GM04503 (cell line): ENCODE measurements at regions not wholly inside any gene's neighbourhood (a gene's known extent, or its start where the extent isn't known, plus 50 kb on each side); places are given as distances from the start of the nearest gene placed in this dataset.
"Not testable (repeated sequence)": the region's sequence is repeated elsewhere in the genome, so short reads cannot be mapped to it uniquely, and the experiment has no call there.

Experiments used
- DNase-seq: peaks from one replicate; pipeline ENCODE4 v3.0.0-alpha.2; 2012; ENCODE audit warnings: low read depth

DNA sequence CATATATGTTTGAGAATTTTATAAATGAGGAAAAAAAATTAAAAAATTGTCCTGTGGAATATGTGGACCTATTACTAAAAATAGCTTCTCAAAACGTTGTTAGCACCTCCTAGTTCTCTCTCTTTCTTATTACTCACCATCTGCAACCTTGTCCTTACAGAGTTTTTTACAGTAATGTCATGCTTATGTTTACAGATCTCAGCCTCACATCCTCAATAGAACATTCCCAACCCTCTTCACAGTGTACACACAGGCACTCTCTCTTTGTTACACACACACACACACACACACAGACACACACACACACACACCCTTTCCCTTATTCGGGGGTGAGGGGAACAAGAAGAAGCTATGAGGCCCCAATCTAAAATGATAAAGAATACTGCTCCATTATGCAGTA lies 197.7 kb downstream of the SLITRK6 start:
- no peak for DNase-seq

DNA sequence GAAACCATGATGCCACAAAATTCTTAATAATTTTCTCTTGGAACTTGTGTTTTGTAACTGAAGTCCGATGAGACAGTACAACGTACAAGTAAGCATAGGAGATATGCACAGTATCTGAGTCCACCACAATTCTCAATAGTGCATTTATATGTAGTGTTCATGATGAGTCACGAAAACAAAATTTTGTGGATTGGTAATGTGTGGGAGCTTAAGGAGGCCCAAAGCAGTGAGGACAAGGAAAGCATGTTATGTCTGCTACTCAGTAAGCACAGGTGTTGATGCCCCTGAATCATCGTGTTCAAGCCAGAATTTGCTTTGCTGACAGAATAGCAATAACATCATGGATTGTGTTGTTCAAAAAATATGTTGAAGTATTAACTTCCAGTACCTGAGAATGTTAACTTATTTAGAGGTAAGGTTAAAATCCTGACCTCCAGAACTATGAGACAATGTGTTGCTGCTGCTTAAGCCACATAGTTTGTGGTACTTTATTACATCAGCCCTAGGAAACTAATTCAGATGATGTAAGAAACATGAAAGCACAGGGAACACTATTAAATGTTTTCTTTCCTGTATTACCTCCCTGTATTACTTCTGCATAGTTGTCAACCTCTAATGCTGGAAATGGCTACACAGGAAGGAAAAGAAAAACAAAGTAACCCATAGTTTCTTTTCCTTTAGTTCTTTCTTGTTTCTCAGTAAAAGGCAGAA lies 201.3 kb downstream of the SLITRK6 start:
- DNase-seq, result no peak

DNA sequence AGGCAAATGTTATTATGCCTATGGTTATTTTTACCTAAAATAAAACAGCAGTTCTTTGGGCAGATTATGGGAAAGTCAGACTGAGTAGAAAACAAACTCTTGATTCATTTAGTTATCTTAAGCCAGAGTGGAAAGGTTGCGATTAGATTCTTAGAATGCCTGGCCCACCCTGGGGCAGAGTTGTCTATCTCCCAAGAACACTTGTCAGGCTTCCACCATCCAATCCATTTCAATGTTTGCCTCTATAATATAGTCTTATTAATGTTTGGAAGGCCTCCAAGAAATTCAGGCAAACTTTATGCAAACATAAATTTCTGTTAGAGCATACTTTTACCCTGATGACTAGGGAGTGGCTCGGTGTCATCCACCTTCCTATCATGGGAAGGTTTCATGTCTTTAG lies 207.0 kb downstream of the SLITRK6 start:
- DNase-seq, result no peak

DNA sequence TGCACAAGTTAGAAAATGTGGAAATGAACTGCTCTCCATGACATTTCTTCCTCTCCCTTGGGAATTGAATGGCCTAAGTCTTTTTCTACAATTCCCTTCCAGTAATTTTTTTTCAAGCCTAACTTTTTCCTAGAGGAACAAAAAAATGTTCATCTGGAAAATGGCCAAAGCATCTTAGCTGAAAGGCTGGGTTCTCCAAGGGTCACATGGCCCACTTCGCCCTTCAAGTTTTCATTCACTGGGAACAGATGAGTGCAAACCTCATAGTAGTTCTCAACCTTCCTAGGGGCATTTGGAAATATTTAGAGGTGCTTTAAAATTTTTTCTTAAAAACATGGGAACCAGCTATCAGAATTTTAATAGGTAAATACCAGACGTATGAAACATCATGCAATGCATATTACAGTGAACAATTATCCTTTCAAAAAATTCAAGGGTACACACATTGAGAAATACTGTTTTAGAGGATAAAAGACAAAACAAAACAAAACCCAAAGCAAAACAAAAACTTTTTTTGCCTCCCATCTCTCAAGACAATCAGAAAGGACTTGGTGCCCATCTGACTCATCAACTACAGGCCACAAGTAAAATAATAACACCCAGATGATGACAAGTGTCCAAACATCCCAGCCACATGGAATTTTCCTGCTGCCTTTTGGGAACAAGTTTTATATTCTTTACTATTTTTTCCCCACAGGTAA lies 208.8 kb downstream of the SLITRK6 start:
- no peak for DNase-seq

DNA sequence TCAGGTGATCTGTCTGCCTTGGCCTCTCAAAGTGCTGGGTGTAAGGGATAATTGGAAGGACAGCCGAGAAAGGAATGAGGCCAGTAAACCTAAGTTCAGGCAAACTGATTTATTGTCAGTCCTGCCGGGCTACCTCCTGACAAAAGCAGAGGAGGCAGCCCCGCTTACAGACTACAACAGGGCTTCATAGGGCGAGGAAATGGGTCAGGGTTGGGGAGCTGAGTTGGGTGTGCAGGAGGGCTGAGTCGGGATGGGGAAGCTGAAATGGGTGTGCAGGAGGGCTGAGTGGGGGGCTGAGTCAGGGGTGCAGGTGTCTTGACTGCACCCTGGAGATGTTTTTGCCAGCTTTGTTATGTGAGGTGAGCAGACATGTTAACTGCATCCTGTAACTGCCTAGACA lies 210.2 kb downstream of the SLITRK6 start:
- DNase-seq, result no peak

DNA sequence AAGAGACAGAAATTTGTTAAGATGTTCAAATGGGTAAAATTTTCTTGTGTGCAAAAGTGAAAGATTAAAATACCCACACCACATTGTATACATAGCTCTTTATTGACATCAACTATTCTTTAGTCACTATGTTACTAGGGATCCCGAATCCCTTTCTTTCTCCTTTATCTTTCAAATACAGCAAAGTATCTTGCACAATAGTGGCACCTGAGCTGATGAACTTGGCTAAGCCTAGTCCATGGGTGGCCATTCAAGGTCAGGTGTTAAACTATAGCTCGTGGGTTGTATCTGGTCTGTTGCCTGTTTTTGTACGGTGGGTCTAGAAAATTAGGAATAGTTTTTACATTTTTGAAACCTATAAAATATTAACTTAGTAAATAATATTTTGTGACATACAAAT lies 210.9 kb downstream of the SLITRK6 start:
- no peak for DNase-seq

DNA sequence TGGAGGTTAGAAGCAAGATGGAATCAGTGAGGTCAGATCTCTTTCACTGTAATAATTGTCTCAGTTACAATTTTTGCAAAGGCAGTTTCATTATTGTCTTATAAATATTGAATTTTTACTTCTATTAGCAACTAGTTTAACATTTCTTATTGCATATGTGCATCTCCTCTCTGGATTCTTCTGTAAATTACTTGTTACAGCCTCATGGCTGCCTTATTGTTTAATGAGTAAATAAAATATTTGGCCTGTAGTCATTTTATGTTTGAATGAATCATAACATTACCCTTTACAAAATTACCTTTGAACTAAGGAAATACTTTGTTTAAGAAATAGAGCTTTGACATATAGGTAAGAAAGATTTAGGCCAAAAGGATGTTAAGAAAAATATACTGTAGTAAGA lies 212.4 kb downstream of the SLITRK6 start:
- DNase-seq, result no peak

DNA sequence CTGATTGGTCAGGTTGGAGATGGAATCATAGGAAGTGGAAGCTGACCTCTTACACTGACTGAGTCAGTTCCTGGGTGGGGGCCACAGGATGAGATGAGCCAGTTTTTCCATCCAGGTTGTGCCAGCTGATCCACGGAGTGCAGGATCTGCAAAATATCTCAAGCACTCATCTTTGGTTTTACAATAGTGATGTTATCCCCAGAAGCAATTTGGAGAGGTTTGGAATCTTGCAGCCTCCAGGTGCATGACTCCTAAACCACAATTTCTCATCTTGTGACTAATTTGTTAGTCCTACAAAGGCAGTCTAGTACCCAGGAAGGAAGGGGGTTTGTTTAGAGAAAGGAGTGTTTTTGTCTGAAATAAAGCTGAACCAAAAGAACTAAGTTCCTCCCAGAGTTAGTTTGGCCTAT lies 212.8 kb downstream of the SLITRK6 start:
- DNase-seq, result no peak

DNA sequence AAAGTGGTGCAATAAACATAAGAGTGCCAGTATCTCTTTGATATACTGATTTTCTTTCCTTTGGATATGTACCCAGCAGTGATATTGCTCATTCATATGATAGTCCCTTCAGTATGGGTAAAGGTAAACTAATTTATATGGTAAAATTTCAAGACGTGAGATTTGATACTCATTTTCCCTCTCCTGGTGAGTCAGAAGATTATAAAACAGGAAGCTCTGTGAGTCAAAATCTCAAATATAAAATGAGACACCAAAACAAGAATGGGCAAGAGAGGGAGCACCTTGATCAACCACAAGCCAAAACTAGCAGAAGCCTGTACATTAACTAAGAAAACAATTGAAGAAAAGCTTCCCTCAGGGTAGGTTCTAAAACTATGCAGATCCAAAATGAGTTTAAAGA lies 216.3 kb downstream of the SLITRK6 start:
- DNase-seq, result no peak

DNA sequence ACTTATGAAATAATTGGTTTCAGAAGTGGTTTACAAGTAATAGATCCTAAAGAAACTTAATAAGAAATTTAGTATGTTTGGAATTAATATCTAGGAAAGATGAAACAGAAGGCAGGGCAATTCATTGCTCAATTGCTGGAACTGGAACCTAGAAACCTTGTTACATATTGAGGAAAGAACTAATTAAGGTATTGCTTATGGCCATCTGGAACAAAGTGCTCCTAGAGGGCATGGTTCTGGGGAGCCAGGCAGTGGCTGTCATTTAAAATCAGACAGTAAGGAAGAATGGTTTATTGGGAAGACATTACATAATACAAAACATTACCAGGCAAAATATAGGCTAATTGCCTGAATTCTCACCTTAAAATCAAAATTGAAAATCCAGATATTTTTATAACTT lies 224.1 kb downstream of the SLITRK6 start:
- no peak for DNase-seq

DNA sequence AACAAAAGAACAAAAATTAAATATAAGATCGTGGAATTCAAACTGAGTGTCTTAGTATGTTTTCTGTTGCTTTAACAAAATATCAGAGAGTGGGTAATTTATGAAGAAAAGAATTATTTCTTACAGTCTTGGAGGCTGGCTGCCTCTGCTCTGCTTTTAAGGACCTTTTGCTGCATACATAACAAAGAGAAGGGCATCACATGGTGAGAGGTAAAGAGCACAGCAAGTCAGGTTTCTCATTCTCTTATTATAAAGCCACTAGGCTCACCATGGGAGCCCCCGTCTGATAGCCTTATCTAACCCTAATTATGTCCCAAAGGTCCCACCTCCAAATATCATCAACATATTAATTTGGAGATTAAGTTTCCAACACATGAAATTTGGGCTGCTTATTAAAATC lies 231.3 kb downstream of the SLITRK6 start:
- DNase-seq, result no peak

DNA sequence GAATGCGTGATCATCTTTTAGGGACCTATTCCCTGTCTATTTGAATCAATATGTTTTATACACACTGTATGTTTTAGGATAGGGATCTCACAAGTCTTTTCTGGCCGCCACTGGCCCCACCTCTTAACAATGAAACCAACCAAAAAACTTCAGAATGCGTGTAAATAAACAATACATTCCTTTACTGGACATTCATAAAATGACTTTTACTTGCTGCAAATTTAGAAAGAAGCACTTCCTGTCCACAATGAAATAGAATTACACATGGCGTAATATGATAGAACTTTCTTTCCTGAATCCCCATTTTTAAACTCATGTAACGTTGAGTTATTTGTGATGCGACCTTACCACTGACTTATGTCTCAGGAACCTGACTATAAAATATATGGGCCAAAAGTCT lies 233.6 kb downstream of the SLITRK6 start:
- no peak for DNase-seq

DNA sequence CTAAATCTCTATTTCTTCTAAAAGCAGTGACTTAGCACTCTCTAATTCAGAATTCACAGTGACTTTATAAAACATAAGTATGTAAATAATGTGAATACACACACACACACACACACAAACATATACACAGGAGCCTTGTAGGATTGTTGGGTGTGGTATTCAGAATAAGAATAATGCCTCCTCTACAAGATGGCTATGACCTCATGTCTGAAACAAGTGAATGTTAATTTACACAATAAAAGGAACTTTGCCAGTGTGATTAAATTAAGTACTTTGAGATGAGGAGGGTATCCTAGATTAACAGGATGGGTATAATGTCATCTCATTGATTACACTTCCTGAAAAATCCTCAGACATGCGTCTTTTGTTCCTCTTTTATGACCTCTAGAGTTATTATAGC lies 234.6 kb downstream of the SLITRK6 start:
- no peak for DNase-seq

DNA sequence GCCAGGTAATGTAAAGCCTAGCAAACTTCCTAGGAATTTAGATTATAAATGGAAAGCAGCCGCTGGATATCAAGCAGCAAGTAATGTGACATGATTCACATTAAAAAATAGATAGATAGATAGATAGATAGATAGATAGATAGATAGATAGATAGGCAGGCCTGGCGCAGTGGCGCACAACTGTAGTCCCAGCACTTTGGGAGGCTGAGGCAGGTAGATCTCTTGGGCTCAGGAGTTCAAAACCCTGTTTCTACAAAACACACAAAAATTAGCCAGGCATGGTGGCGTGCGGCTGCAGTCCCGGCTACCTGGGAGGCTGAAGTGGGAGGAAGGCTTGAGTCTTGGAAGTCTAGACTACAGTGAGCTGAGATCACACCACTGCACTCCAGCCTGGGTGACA lies 236.9 kb downstream of the SLITRK6 start:
- DNase-seq, result no peak

DNA sequence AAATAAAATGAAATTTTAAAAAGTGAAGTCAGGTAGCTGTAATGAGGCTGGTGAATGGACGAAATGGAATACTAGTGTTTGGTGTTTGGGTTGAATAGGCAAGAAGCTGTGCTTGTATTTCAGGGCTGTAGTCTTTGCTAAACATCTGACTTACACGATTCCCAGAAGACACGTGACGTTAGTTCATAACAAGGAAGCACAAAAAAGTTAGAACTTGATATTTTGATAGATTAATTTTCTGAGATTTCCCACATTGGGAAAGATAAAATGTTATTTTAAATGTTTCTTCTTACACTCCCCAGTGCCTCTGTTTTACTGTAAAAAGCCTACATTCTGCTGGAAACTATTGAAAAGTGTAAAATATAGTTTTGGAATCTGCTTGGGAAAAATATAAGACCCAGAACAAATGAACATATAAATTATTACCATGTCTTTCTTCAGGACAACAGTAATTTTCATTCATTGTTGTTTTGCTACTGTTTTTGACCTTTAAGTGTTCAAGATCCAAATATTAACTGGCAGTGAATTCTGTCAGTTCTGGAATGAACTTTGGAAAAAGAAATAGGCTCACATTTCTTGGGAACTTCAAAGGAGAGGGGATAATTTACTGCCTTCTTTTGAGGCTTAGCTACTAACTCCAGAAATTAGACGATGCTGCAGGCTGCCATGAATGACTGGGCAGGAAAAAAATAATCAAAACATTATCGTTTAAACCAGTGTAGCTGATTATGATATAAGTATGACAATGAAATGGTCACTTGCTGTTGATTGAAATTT lies 241.3 kb downstream of the SLITRK6 start:
- no peak for DNase-seq

DNA sequence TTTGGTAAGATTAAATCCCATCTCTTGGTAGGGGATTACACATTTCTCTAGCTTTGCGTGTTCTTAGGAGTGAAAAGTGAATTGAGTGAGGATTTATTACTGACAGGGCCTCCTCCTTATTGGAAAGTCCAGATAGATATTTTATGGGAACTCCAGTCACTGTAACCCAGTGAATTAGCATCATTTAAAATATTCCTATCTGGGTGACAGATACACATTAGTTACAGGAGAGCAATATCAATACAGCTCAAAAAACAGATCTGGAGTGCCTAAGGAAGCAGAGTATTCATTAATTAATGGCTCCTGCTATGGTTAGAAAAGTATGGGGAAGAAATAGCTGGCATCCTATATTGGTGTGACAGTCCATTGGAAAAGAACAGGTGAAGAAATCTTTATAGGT lies 248.2 kb downstream of the SLITRK6 start:
- DNase-seq, result no peak

DNA sequence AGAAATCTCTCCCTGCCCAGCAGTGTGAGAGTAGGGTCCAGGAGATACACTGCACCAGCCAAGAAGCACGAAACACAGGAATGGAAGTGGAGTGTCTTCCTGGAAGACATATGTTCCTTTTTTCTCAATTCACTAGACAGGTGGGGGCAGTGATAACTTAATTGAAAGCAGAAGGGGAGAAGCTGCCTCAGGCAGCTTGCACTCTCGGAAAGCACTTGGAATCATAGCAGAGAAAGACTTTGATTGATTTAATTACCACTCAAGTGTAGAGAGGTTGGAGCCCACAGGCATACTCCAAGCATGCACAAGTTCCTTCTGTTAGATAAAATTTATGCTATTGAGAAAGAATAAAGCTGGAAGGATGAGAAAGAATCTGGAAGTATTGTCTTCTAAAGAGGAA lies 249.4 kb downstream of the SLITRK6 start:
- DNase-seq, result no peak

DNA sequence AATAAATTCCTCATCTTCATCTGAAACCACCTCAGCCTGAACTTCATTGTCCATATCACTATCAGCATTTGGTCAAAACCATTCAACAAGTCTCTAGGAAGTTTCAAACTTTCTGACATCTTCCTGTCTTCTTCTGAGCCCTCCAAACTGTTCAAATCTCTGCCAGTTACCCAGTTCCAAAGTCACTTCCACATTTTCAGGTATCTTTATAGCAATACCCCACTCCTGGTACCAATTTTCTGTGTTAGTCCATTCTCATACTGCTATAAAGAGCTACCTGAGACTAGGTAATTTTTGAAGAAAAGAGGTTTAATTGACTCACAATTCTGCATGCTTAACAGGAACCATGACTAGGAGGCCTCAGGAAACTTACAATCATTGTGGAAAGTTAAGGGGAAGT lies 250.4 kb downstream of the SLITRK6 start:
- not testable (repeated sequence) for DNase-seq

DNA sequence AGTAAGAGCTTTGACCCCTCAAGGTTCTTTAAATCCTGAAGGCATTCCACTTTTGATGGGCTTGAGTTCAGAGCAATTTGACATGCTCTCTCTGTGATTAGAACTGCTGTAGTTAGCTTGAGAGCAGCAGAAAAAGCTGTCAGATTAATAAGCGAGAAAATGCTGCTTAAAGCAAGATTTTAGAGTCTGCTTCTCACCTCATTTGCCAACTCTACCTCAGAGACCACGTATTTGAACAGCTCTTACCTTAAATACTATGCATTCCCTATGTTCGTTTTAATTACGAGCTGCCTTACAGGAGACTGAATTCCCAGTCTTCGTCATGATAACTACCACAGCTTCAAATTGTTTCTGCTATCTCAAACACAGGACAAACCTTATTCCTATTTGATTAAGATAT lies 253.4 kb downstream of the SLITRK6 start:
- DNase-seq, result no peak

DNA sequence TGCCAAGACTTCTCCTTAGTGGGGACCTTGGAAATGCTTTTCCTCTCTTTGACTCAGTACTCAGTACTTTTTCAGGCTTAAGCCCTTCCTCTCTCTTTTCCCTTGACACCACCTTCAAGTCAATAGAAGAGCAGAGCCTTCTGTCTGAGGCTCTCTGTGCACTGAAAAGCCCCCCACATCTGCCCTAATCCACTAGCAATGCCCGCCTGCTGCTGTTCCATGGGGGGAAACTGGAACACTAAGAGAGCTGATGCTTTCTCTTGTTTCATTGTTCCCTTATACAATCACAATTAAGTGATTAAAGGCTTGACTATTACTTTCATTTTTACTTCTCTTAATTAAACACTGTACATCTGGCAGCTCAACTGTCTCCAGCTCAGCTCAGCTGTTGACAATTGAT lies 254.5 kb downstream of the SLITRK6 start:
- DNase-seq, result no peak

DNA sequence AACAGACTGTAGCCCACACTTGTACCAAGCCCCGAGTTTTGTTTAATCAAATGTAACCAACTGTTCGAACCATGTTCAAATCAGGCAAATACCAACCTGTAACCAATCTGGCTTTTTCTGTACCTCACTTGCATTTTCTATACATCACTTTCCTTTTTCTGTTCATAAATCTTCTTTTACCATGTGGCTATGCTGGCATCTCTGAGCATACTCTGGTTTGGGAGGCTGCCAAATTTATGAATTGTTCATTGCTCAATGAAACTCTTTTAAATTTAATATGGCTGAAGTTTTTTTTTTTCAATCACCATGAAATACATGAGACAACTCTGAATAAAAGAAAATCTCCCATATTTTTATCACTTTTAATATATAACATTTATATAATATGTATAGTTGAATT lies 256.1 kb downstream of the SLITRK6 start:
- no peak for DNase-seq

DNA sequence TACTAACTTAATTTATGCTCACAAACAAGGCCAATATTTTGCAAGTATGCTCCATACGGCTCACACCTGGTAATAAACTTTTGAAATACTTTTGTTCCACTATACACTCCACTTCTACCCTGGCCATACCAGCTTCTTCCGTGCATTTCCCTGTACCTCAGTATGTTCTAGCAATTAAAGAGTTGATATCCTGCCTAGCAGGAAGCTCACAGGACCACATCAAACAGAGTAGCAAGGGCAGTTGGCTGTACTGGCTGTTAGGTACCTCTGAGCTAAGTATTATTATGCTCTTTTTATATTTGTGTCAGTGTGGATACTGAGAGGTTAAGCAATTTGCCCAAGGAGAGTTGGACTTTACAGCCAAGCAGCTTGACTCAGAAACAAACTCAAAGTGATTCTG lies 257.7 kb downstream of the SLITRK6 start:
- no peak for DNase-seq

DNA sequence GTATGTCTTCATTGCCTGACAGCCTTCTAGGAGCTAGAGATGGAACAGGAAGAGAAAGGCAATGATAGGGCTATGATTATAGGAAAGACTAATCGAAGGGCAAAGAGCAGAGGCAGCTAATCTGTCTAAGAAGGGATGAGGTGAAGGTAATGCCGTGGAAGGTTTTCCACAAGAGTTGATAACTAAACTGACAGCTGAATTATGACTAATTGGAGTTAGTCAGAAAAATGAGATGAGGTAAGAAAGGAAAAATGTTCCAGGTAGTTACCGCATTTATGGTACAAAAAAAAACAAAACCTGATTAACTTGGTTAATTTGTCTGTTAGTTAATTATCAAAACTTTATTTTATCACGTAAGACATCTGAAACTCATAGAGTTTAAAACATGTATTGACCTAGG lies 260.3 kb downstream of the SLITRK6 start:
- DNase-seq, result no peak
